ENCODE measurements at regions not wholly inside any gene's neighbourhood (a gene's known extent, or its start where the extent isn't known, plus 50 kb on each side); places are given as distances from the start of the nearest gene placed in this dataset.

- TF ChIP-seq PKNOX1 (IDR thresholded peaks at IDR 0.05) (no peak), ZNF134 (CRISPR knock-in tag; conservative IDR thresholded peaks at IDR 0.05) (no peak), ZNF589 (CRISPR knock-in tag; IDR thresholded peaks at IDR 0.05; ENCODE audit: low read depth) (no peak), TBP (optimal IDR thresholded peaks at IDR 0.05; ENCODE audit: low read depth, low read length) (no peak), MTA1 (IDR thresholded peaks at IDR 0.05; ENCODE audit: borderline replicate concordance) (no peak), RBM14 (IDR thresholded peaks at IDR 0.05; ENCODE audit: borderline replicate concordance, insufficient read depth, low read depth, low read length) (no peak), ZNF639 (CRISPR knock-in tag; conservative IDR thresholded peaks at IDR 0.05 in 1 of 2, IDR thresholded peaks at IDR 0.05 in 1 of 2) (no peak), MYC (IDR thresholded peaks at IDR 0.05; ENCODE audit: low read depth, low read length) (no peak), MYC (CRISPR knock-in tag; IDR thresholded peaks at IDR 0.05; ENCODE audit: borderline replicate concordance, low read depth) (no peak), ZNF174 (CRISPR knock-in tag; IDR thresholded peaks at IDR 0.05) (no peak)
These were observed 97.2 kb downstream of the VEGFA start (continued) for GRCh38 chr6:43867246-43867645.

All from K562 (cell line).